ENCODE measurements at regions not wholly inside any gene's neighbourhood (a gene's known extent, or its start where the extent isn't known, plus 50 kb on each side); places are given as distances from the start of the nearest gene placed in this dataset.

GRCh38 chr1:219365451-219365850 is 191.8 kb downstream of the LYPLAL1 start:
- in situ Hi-C loops (cut with HindIII; ENCODE audit: low sequenced_read_pairs): no loop called here

GRCh38 chr1:219362702-219363101 is 189.0 kb downstream of the LYPLAL1 start:
- in situ Hi-C loops (cut with HindIII; ENCODE audit: low sequenced_read_pairs): no loop called here

GRCh38 chr1:219359126-219359525 is 185.4 kb downstream of the LYPLAL1 start:
- in situ Hi-C loops (cut with HindIII; ENCODE audit: low sequenced_read_pairs): no loop called here

- in situ Hi-C loops (cut with HindIII; ENCODE audit: low sequenced_read_pairs): no loop called here
Observed at GRCh38 chr1:219358080-219358479, 184.4 kb downstream of the LYPLAL1 start.

GRCh38 chr1:219354962-219355361 is 181.3 kb downstream of the LYPLAL1 start:
- in situ Hi-C loops (cut with HindIII; ENCODE audit: low sequenced_read_pairs): no loop called here

- in situ Hi-C loops (cut with HindIII; ENCODE audit: low sequenced_read_pairs): no loop called here
Observed at GRCh38 chr1:219352961-219353651, 179.4 kb downstream of the LYPLAL1 start.

- in situ Hi-C loops (cut with HindIII; ENCODE audit: low sequenced_read_pairs): no loop called here
Observed at GRCh38 chr1:219350172-219350931, 176.7 kb downstream of the LYPLAL1 start.

- in situ Hi-C loops (cut with HindIII; ENCODE audit: low sequenced_read_pairs): no loop called here
Observed at GRCh38 chr1:219347921-219348391, 174.3 kb downstream of the LYPLAL1 start.

GRCh38 chr1:219347376-219347775 is 173.7 kb downstream of the LYPLAL1 start:
- in situ Hi-C loops (cut with HindIII; ENCODE audit: low sequenced_read_pairs): no loop called here

- in situ Hi-C loops (cut with HindIII; ENCODE audit: low sequenced_read_pairs): no loop called here
Observed at GRCh38 chr1:219345953-219346352, 172.3 kb downstream of the LYPLAL1 start.

GRCh38 chr1:219342836-219343235 is 169.2 kb downstream of the LYPLAL1 start:
- in situ Hi-C loops (cut with HindIII; ENCODE audit: low sequenced_read_pairs): no loop called here

GRCh38 chr1:219340796-219341195 is 167.1 kb downstream of the LYPLAL1 start:
- in situ Hi-C loops (cut with HindIII; ENCODE audit: low sequenced_read_pairs): no loop called here

GRCh38 chr1:219339466-219339865 is 165.8 kb downstream of the LYPLAL1 start:
- in situ Hi-C loops (cut with HindIII; ENCODE audit: low sequenced_read_pairs): no loop called here

GRCh38 chr1:219337588-219337987 is 163.9 kb downstream of the LYPLAL1 start:
- in situ Hi-C loops (cut with HindIII; ENCODE audit: low sequenced_read_pairs): no loop called here

- in situ Hi-C loops (cut with HindIII; ENCODE audit: low sequenced_read_pairs): no loop called here
Observed at GRCh38 chr1:219333626-219334025, 159.9 kb downstream of the LYPLAL1 start.

- in situ Hi-C loops (cut with HindIII; ENCODE audit: low sequenced_read_pairs): no loop called here
Observed at GRCh38 chr1:219331424-219331823, 157.7 kb downstream of the LYPLAL1 start.

- in situ Hi-C loops (cut with HindIII; ENCODE audit: low sequenced_read_pairs): no loop called here
Observed at GRCh38 chr1:219330669-219331068, 157.0 kb downstream of the LYPLAL1 start.

GRCh38 chr1:219330001-219330400 is 156.3 kb downstream of the LYPLAL1 start:
- in situ Hi-C loops (cut with HindIII; ENCODE audit: low sequenced_read_pairs): no loop called here

- in situ Hi-C loops (cut with HindIII; ENCODE audit: low sequenced_read_pairs): no loop called here
Observed at GRCh38 chr1:219329578-219329977, 155.9 kb downstream of the LYPLAL1 start.

GRCh38 chr1:219326843-219327242 is 153.2 kb downstream of the LYPLAL1 start:
- in situ Hi-C loops (cut with HindIII; ENCODE audit: low sequenced_read_pairs): no loop called here

- in situ Hi-C loops (cut with HindIII; ENCODE audit: low sequenced_read_pairs): no loop called here
Observed at GRCh38 chr1:219325368-219325742, 151.7 kb downstream of the LYPLAL1 start.

- in situ Hi-C loops (cut with HindIII; ENCODE audit: low sequenced_read_pairs): no loop called here
Observed at GRCh38 chr1:219324629-219325367, 151.1 kb downstream of the LYPLAL1 start.

All from endothelial cell of hepatic sinusoid (primary cell).